ENCODE measurements at regions not wholly inside any gene's neighbourhood (a gene's known extent, or its start where the extent isn't known, plus 50 kb on each side); places are given as distances from the start of the nearest gene placed in this dataset.

GRCh38 chr4:11496351-11496829 is 67.7 kb upstream of the HS3ST1 start:
- Histone ChIP-seq H2BK15ac (ENCODE audit: low read depth, low read length) (no peak overlapping the region), H3K4me1 (ENCODE audit: control insufficient read depth, insufficient read depth, low read length) (peaks cover 3% of the 10 kb centered on the region; the same call in 1 of the 2 replicates), H3K14ac (replicated peaks; ENCODE audit: low read depth, low read length) (no peak overlapping the region), H2AK5ac (ENCODE audit: low read depth, low read length) (no peak overlapping the region), H4K5ac (ENCODE audit: low read depth, low read length) (no peak overlapping the region), H3K36me3 (ENCODE audit: control insufficient read depth, insufficient read depth, low read length) (no peaks in the 10 kb centered on the region), H3K27me3 (ENCODE audit: control insufficient read depth, insufficient read depth, low read length) (no peaks in the 10 kb centered on the region), H4K8ac (ENCODE audit: low read depth in 2 of 2, low read length in 2 of 2) (no peak overlapping the region), H2AFZ (replicated peaks; ENCODE audit: low read length, poor library complexity) (no peak overlapping the region), H3K23ac (ENCODE audit: low read depth, low read length) (no peak overlapping the region), H4K91ac (ENCODE audit: insufficient read depth, low read depth, low read length) (no peak overlapping the region), H2BK20ac (ENCODE audit: low read depth, low read length) (no peak overlapping the region), H3K9me1 (ENCODE audit: insufficient read depth, low read length) (no peaks in the 10 kb centered on the region), H2AK9ac (replicated peaks; ENCODE audit: low read depth, low read length, poor library complexity) (no peak overlapping the region), H3K56ac (ENCODE audit: extremely low read depth, insufficient read depth, low read length) (no peak overlapping the region), H3K4me2 (ENCODE audit: low read depth, low read length) (no peak overlapping the region), H3K4ac (ENCODE audit: low read depth, low read length) (no peak overlapping the region), H2BK5ac (ENCODE audit: low read depth, low read length, poor library complexity, severe bottlenecking) (no peak overlapping the region), H4K20me1 (ENCODE audit: insufficient read depth, low read length) (no peaks in the 10 kb centered on the region), H3K9ac (ENCODE audit: low read depth, low read length) (no peak overlapping the region), H3K18ac (ENCODE audit: low read depth, low read length) (no peak overlapping the region), H3K79me1 (ENCODE audit: low read depth in 1 of 2, low read length in 2 of 2) (no peaks in the 10 kb centered on the region), H3K4me3 (ENCODE audit: insufficient read depth, low read depth, low read length) (no peak overlapping the region), H3K9me3 (ENCODE audit: control insufficient read depth, insufficient read depth, low read length) (peaks cover 2% of the 10 kb centered on the region), H2BK120ac (ENCODE audit: low read depth, low read length) (no peak overlapping the region), H3K27ac (ENCODE audit: insufficient read depth, low read length) (no peak overlapping the region)
- BruUV-seq (replicated peaks): no TSS peak
- intact Hi-C loops (cut with micrococcal nuclease) (no loop called here), in situ Hi-C loops (cut with MboI; ENCODE audit: low sequenced_read_pairs) (no loop called here), dilution Hi-C loops (cut with HindIII; ENCODE audit: low sequenced_read_pairs, unreplicated experiment) (no loop called here)
- ATAC-seq (ENCODE audit: low read depth): no peak
- CTCF ChIA-PET: no interaction called here
- WGBS, 2 experiments (ENCODE audit: extremely low coverage in 2 of 2, insufficient read length in 1 of 2): 80% methylated on average over 1 of the region's 7 CpGs; no CpG with 5 or more reads in 1 of the 2 experiments
- no peak for TF ChIP-seq MXI1 (IDR thresholded peaks at IDR 0.05; ENCODE audit: borderline replicate concordance, low read depth, low read length)
- no peak for TF ChIP-seq RFX5 (IDR thresholded peaks at IDR 0.05; ENCODE audit: low read depth, low read length)
- no peak for TF ChIP-seq NFE2L2 (IDR thresholded peaks at IDR 0.05; ENCODE audit: low read depth, low read length)
- no peak for TF ChIP-seq CTCF (conservative IDR thresholded peaks at IDR 0.05; ENCODE audit: low read depth, low read length)
- TF ChIP-seq MAFK (IDR thresholded peaks at IDR 0.05; ENCODE audit: low read depth, low read length): no peak
- no peak for TF ChIP-seq BHLHE40 (IDR thresholded peaks at IDR 0.05; ENCODE audit: low read depth, low read length)
- no peak for TF ChIP-seq ELK1 (IDR thresholded peaks at IDR 0.05; ENCODE audit: borderline replicate concordance, low read depth, low read length)
- no peak for TF ChIP-seq MAZ (IDR thresholded peaks at IDR 0.05; ENCODE audit: borderline replicate concordance, low read depth, low read length)
- no peak for TF ChIP-seq RCOR1 (IDR thresholded peaks at IDR 0.05; ENCODE audit: insufficient replicate concordance, low read length)
- TF ChIP-seq CHD1 (IDR thresholded peaks at IDR 0.05; ENCODE audit: low read depth, low read length): no peak
- TF ChIP-seq FOS (IDR thresholded peaks at IDR 0.05; ENCODE audit: low read depth, low read length): no peak
- no peak for TF ChIP-seq CEBPB (IDR thresholded peaks at IDR 0.05; ENCODE audit: low read depth, low read length)
- TF ChIP-seq SMC3 (IDR thresholded peaks at IDR 0.05; ENCODE audit: low read depth, low read length): no peak
- TF ChIP-seq RAD21 (IDR thresholded peaks at IDR 0.05; ENCODE audit: low read length): no peak
- POLR2A ChIA-PET (ENCODE audit: unreplicated experiment): no interaction called here
- DNase-seq: peak; percentile 15
